HepG2 (cell line): ENCODE measurements at regions not wholly inside any gene's neighbourhood (a gene's known extent, or its start where the extent isn't known, plus 50 kb on each side); places are given as distances from the start of the nearest gene placed in this dataset.

Source experiments
- ATAC-seq: fragments of 200-7000 bp; cut with Tn5 transposase; 3 replicates; pipeline ENCODE4 v1.9.1; 2020; ENCODE audit warnings: mild to moderate bottlenecking, moderate library complexity
- BruUV-seq: library from RNA; stranded (reverse); fragments of 400-500 nt; replicated peaks from 2 replicates; lab custom pipeline; 2021; lab: Mats Ljungman, UMichigan
- CTCF ChIA-PET: fragments of 300-600 bp; formaldehyde crosslinking; extraction: SDS; loops from one replicate; lab custom pipeline; 2021; ENCODE audit warnings: low total read pairs, inconsistent platforms, low intra/inter-chr PET ratio; lab: Yijun Ruan, JAX
- POLR2A ChIA-PET: fragments of 350-600 bp; sonication (Branson Sonifier 250); formaldehyde crosslinking; loops from one replicate; lab custom pipeline; 2020; ENCODE audit warnings: antibody characterized with exemption, inconsistent platforms; lab: Yijun Ruan, JAX
- DNase-seq: peaks from one replicate; pipeline ENCODE4 v3.0.0-alpha.2; 2015; ENCODE audit warnings: low spot score
- FAIRE-seq: peaks from 3 replicates; lab custom pipeline; 2011; peaks lifted over from hg19 to GRCh38; lab: Jason Lieb, UNC
- H2AFZ ChIP-seq: one replicate; pipeline ENCODE4 v1.6.1; 2011; ENCODE audit warnings: low read length, inconsistent platforms
- H3K27ac ChIP-seq: fragments of 300-600 bp; 3 replicates; pipeline ENCODE4 v1.8.0; 2011; ENCODE audit warnings: mixed run types, mild to moderate bottlenecking, mixed read lengths, low read length, inconsistent platforms; ENCODE audit not compliant: insufficient read depth; ENCODE audit errors: extremely low read length
- H3K27me3 ChIP-seq, 2 experiments: fragments of 200-600 bp in 1 of 2; 2 replicates in 1 of 2; 3 replicates in 1 of 2; pipeline versions ENCODE4 v1.6.0 to v1.8.0; 2011; ENCODE audit warnings: low read length in 2 of 2, mild to moderate bottlenecking in 2 of 2, moderate library complexity in 2 of 2, inconsistent platforms in 1 of 2; ENCODE audit not compliant: insufficient read depth in 2 of 2, control insufficient read depth in 1 of 2
- H3K36me3 ChIP-seq, 2 experiments: fragments of 200-600 bp in 1 of 2; replicated peaks in 1 of 2; 2 replicates in 1 of 2; 3 replicates in 1 of 2; pipeline versions ENCODE4 v1.5.1 to v1.8.0; 2011; ENCODE audit warnings: low read length in 2 of 2, inconsistent platforms in 1 of 2; ENCODE audit not compliant: insufficient read depth in 2 of 2, control insufficient read depth in 1 of 2
- H3K4me1 ChIP-seq: 2 replicates; pipeline ENCODE4 v1.5.1; 2012; ENCODE audit warnings: low read length, inconsistent platforms; ENCODE audit not compliant: insufficient read depth
- H3K4me2 ChIP-seq: 2 replicates; pipeline ENCODE4 v1.6.0; 2011; ENCODE audit warnings: low read depth, low read length, inconsistent platforms
- H3K4me3 ChIP-seq, 3 experiments: fragments of 200-600 bp in 1 of 3; sonication (generic), shearing (Covaris generic) in 1 of 3; replicated peaks in 1 of 3; 2 replicates each; pipeline ENCODE4 v1.5.1; 2011 to 2016; ENCODE audit warnings: low read length in 3 of 3, inconsistent platforms in 2 of 3, low read depth in 2 of 3, mild to moderate bottlenecking in 2 of 3, control low read depth in 1 of 3, mixed read lengths in 1 of 3; ENCODE audit not compliant: insufficient read depth in 1 of 3
- H3K79me2 ChIP-seq: one replicate; pipeline ENCODE4 v1.6.1; 2011; ENCODE audit warnings: low read length, inconsistent platforms; ENCODE audit not compliant: insufficient read depth
- H3K9ac ChIP-seq: 2 replicates; pipeline ENCODE4 v1.6.0; 2011; ENCODE audit warnings: mild to moderate bottlenecking, low read depth, low read length, inconsistent platforms; ENCODE audit not compliant: insufficient read depth
- H3K9me3 ChIP-seq: 2 replicates; pipeline ENCODE4 v1.5.1; 2012; ENCODE audit warnings: mild to moderate bottlenecking, low read length
- H4K20me1 ChIP-seq: 2 replicates; pipeline ENCODE4 v1.6.0; 2011; ENCODE audit warnings: inconsistent platforms, mild to moderate bottlenecking, low read length, moderate library complexity; ENCODE audit not compliant: insufficient read depth
- BHLHE40 ChIP-seq: IDR thresholded peaks from 2 replicates; pipeline ENCODE4 v1.6.1; 2011; ENCODE audit warnings: low read length, improper control_type of control experiment
- NRL ChIP-seq: sonication (generic); formaldehyde crosslinking; IDR thresholded peaks from 2 replicates; pipeline ENCODE4 v1.5.0; 2020; ENCODE audit warnings: missing genetic modification reagents, mild to moderate bottlenecking, moderate library complexity, borderline replicate concordance
- PAXIP1 ChIP-seq: sonication (generic); formaldehyde crosslinking; conservative IDR thresholded peaks from 2 replicates; pipeline ENCODE4 v1.4.0; 2020; ENCODE audit warnings: mild to moderate bottlenecking, missing genetic modification reagents, moderate library complexity
- PITX1 ChIP-seq: sonication (generic); formaldehyde crosslinking; IDR thresholded peaks from 2 replicates; pipeline ENCODE4 v1.5.1; 2020; ENCODE audit warnings: mild to moderate bottlenecking, missing genetic modification reagents
- SNAPC2 ChIP-seq: sonication (generic); formaldehyde crosslinking; IDR thresholded peaks from 2 replicates; pipeline ENCODE4 v1.8.1; 2022; ENCODE audit warnings: mild to moderate bottlenecking, missing genetic modification reagents
- SP2 ChIP-seq: sonication (generic); formaldehyde crosslinking; IDR thresholded peaks from 2 replicates; pipeline ENCODE4 v1.5.1; 2020; ENCODE audit warnings: mild to moderate bottlenecking, missing genetic modification reagents
- STAT5B ChIP-seq: sonication (generic); formaldehyde crosslinking; IDR thresholded peaks from 2 replicates; pipeline ENCODE4 v1.4.0; 2020; ENCODE audit warnings: missing genetic modification reagents
- TRAFD1 ChIP-seq: sonication (generic); formaldehyde crosslinking; IDR thresholded peaks from 2 replicates; pipeline ENCODE4 v1.5.1; 2020; ENCODE audit warnings: missing genetic modification reagents, mild to moderate bottlenecking, borderline replicate concordance
- ZNF552 ChIP-seq: sonication (generic); formaldehyde crosslinking; IDR thresholded peaks from 2 replicates; pipeline ENCODE4 v1.9.0; 2022; ENCODE audit warnings: missing genetic modification reagents, mild to moderate bottlenecking, borderline replicate concordance
- WGBS: methylation state at CpG from one replicate; pipeline ENCODE4 v1.1.6; 2017; ENCODE audit warnings: low lambda C conversion rate; 5-methylcytosine and 5-hydroxymethylcytosine counted together
- in situ Hi-C: cut with HindIII; loops from 2 replicates; pipeline ENCODE4 v1.10.0; 2017; ENCODE audit warnings: low pct_unique_long_range_greater_than_20kb; ENCODE audit not compliant: extremely low pct_ligation_motif_present
- intact Hi-C: fragments of 100-400 bp; cut with micrococcal nuclease; formaldehyde crosslinking; loops from one replicate; pipeline ENCODE4 v1.10.0; 2022; ENCODE audit not compliant: unreplicated experiment
- TF ChIP-seq, protein P1 (sequence below), 2 experiments: IDR thresholded peaks; 2 replicates each; pipeline ENCODE4 v1.6.1; 2011 to 2012; ENCODE audit warnings: low read length in 2 of 2, borderline replicate concordance in 1 of 2, low read depth in 1 of 2, mild to moderate bottlenecking in 1 of 2, moderate library complexity in 1 of 2

DNA sequence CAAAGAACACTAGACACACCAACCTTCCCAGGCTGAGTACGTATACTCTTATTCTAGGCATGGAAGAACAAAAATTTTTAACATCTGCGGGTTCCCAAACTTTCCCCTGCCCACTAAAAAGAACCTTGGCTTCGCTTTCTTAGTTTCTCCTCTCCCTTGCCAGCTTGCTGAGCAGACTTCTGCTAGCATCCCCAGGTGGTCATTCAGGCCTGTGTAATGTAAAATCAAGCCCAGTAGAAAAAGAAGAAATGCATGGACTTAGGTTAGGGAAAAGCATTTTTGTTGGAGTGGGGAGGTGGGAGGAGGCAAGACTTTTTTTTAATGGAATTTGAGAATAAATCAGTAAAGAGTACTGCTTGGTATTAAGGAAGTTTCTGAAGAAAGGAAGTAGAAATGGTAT, 331.0 kb upstream of the TLE4 start:
- FAIRE-seq (no peak), ATAC-seq (no peak), DNase-seq (no peak)
- Histone ChIP-seq H3K9me3 (no peaks in the 10 kb centered on the region), H4K20me1 (no peaks in the 10 kb centered on the region), H3K36me3 (no peaks in the 10 kb centered on the region), H2AFZ (no peak overlapping the region), H3K4me3 (no peak overlapping the region), H3K27me3 (no peaks in the 10 kb centered on the region), H3K4me1 (no peaks in the 10 kb centered on the region), H3K79me2 (no peaks in the 10 kb centered on the region), H3K9ac (no peak overlapping the region), H3K4me2 (no peak overlapping the region), H3K27ac (no peak overlapping the region)
- 5% methylated on average over 3 of the region's 3 CpGs for WGBS
- CTCF ChIA-PET, result no interaction called here
- intact Hi-C loops (no loop called here), in situ Hi-C loops (no loop called here)
- no TSS peak for BruUV-seq
- POLR2A ChIA-PET, result no interaction called here
- TF ChIP-seq SNAPC2 (CRISPR knock-in tag), result no peak
- TF ChIP-seq PAXIP1 (CRISPR knock-in tag), result no peak
- TF ChIP-seq ZNF552, result no peak
- no peak for TF ChIP-seq NRL (CRISPR knock-in tag)
- TF ChIP-seq PITX1 (CRISPR knock-in tag), result no peak
- TF ChIP-seq SP2, result no peak
- TF ChIP-seq, protein P1, sequence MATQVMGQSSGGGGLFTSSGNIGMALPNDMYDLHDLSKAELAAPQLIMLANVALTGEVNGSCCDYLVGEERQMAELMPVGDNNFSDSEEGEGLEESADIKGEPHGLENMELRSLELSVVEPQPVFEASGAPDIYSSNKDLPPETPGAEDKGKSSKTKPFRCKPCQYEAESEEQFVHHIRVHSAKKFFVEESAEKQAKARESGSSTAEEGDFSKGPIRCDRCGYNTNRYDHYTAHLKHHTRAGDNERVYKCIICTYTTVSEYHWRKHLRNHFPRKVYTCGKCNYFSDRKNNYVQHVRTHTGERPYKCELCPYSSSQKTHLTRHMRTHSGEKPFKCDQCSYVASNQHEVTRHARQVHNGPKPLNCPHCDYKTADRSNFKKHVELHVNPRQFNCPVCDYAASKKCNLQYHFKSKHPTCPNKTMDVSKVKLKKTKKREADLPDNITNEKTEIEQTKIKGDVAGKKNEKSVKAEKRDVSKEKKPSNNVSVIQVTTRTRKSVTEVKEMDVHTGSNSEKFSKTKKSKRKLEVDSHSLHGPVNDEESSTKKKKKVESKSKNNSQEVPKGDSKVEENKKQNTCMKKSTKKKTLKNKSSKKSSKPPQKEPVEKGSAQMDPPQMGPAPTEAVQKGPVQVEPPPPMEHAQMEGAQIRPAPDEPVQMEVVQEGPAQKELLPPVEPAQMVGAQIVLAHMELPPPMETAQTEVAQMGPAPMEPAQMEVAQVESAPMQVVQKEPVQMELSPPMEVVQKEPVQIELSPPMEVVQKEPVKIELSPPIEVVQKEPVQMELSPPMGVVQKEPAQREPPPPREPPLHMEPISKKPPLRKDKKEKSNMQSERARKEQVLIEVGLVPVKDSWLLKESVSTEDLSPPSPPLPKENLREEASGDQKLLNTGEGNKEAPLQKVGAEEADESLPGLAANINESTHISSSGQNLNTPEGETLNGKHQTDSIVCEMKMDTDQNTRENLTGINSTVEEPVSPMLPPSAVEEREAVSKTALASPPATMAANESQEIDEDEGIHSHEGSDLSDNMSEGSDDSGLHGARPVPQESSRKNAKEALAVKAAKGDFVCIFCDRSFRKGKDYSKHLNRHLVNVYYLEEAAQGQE (IDR thresholded peaks at IDR 0.05; ENCODE audit: borderline replicate concordance in 1 of 2, low read depth in 1 of 2, low read length in 2 of 2), result no peak
- no peak for TF ChIP-seq STAT5B (CRISPR knock-in tag)
- TF ChIP-seq BHLHE40, result no peak
- no peak for TF ChIP-seq TRAFD1 (CRISPR knock-in tag)
